ENCODE measurements at regions not wholly inside any gene's neighbourhood (a gene's known extent, or its start where the extent isn't known, plus 50 kb on each side); places are given as distances from the start of the nearest gene placed in this dataset.

GRCh38 chr7:120168066-120168465 is 104.9 kb upstream of the KCND2 start:
- Histone ChIP-seq H3K9me3 (ENCODE audit: control insufficient read depth in 2 of 2, insufficient read depth in 1 of 2, low read depth in 1 of 2, low read length in 1 of 2) (no peaks in the 10 kb centered on the region), H3K27me3 (ENCODE audit: control insufficient read depth in 3 of 3, insufficient read depth in 3 of 3, low read length in 3 of 3) (no peaks in the 10 kb centered on the region), H3K4me1 (ENCODE audit: control insufficient read depth in 3 of 3, insufficient read depth in 2 of 3, low read depth in 1 of 3, low read length in 2 of 3) (no peaks in the 10 kb centered on the region), H3K4me3 (ENCODE audit: low read depth in 1 of 3, low read length in 3 of 3) (no peak overlapping the region), H3K36me3 (ENCODE audit: control insufficient read depth in 3 of 3, insufficient read depth in 2 of 3, low read depth in 1 of 3, low read length in 3 of 3) (no peaks in the 10 kb centered on the region), H3K27ac (ENCODE audit: low read depth in 1 of 3, low read length in 2 of 3) (no peak overlapping the region)
- DNase-seq (no peak), FAIRE-seq (no peak)
- 64 to 74% (median 67%) methylated on average over 4 of the region's 4 CpGs for WGBS, 3 donors

- no peak for DNase-seq
- no peak overlapping the region for H3K27ac ChIP-seq (ENCODE audit: low read depth in 1 of 3, low read length in 2 of 3)
- H3K36me3 ChIP-seq (ENCODE audit: control insufficient read depth in 3 of 3, insufficient read depth in 2 of 3, low read depth in 1 of 3, low read length in 3 of 3), result no peaks in the 10 kb centered on the region
- FAIRE-seq, result no peak
- H3K4me1 ChIP-seq (ENCODE audit: control insufficient read depth in 3 of 3, insufficient read depth in 2 of 3, low read depth in 1 of 3, low read length in 2 of 3), result no peaks in the 10 kb centered on the region
- H3K4me3 ChIP-seq (ENCODE audit: low read depth in 1 of 3, low read length in 3 of 3), result no peak overlapping the region
- 40 to 65% (median 47%) methylated on average over 2 of the region's 2 CpGs for WGBS, 3 donors
- no peaks in the 10 kb centered on the region for H3K27me3 ChIP-seq (ENCODE audit: control insufficient read depth in 3 of 3, insufficient read depth in 3 of 3, low read length in 3 of 3)
- no peaks in the 10 kb centered on the region for H3K9me3 ChIP-seq (ENCODE audit: control insufficient read depth in 2 of 2, insufficient read depth in 1 of 2, low read depth in 1 of 2, low read length in 1 of 2)
Measured at GRCh38 chr7:120169996-120170783, 102.8 kb upstream of the KCND2 start.

GRCh38 chr7:120170834-120171233 is 102.1 kb upstream of the KCND2 start:
- no peak overlapping the region for H3K27ac ChIP-seq (ENCODE audit: low read depth in 1 of 3, low read length in 2 of 3)
- H3K4me3 ChIP-seq (ENCODE audit: low read depth in 1 of 3, low read length in 3 of 3), result no peak overlapping the region
- no peaks in the 10 kb centered on the region for H3K36me3 ChIP-seq (ENCODE audit: control insufficient read depth in 3 of 3, insufficient read depth in 2 of 3, low read depth in 1 of 3, low read length in 3 of 3)
- H3K9me3 ChIP-seq (ENCODE audit: control insufficient read depth in 2 of 2, insufficient read depth in 1 of 2, low read depth in 1 of 2, low read length in 1 of 2), result no peaks in the 10 kb centered on the region
- FAIRE-seq (no peak), DNase-seq (no peak)
- no peaks in the 10 kb centered on the region for H3K27me3 ChIP-seq (ENCODE audit: control insufficient read depth in 3 of 3, insufficient read depth in 3 of 3, low read length in 3 of 3)
- no peaks in the 10 kb centered on the region for H3K4me1 ChIP-seq (ENCODE audit: control insufficient read depth in 3 of 3, insufficient read depth in 2 of 3, low read depth in 1 of 3, low read length in 2 of 3)

- no peaks in the 10 kb centered on the region for H3K9me3 ChIP-seq (ENCODE audit: control insufficient read depth in 2 of 2, insufficient read depth in 1 of 2, low read depth in 1 of 2, low read length in 1 of 2)
- FAIRE-seq, result no peak
- H3K27me3 ChIP-seq (ENCODE audit: control insufficient read depth in 3 of 3, insufficient read depth in 3 of 3, low read length in 3 of 3), result no peaks in the 10 kb centered on the region
- no peak for DNase-seq
- H3K27ac ChIP-seq (ENCODE audit: low read depth in 1 of 3, low read length in 2 of 3), result no peak overlapping the region
- H3K4me3 ChIP-seq (ENCODE audit: low read depth in 1 of 3, low read length in 3 of 3), result no peak overlapping the region
- H3K36me3 ChIP-seq (ENCODE audit: control insufficient read depth in 3 of 3, insufficient read depth in 2 of 3, low read depth in 1 of 3, low read length in 3 of 3), result no peaks in the 10 kb centered on the region
- no peaks in the 10 kb centered on the region for H3K4me1 ChIP-seq (ENCODE audit: control insufficient read depth in 3 of 3, insufficient read depth in 2 of 3, low read depth in 1 of 3, low read length in 2 of 3)
- WGBS, 3 donors, result 32 to 70% (median 43%) methylated on average over 1 of the region's 1 CpG
Measured at GRCh38 chr7:120171406-120171805, 101.6 kb upstream of the KCND2 start.

- H3K27me3 ChIP-seq (ENCODE audit: control insufficient read depth in 3 of 3, insufficient read depth in 3 of 3, low read length in 3 of 3), result no peaks in the 10 kb centered on the region
- no peaks in the 10 kb centered on the region for H3K36me3 ChIP-seq (ENCODE audit: control insufficient read depth in 3 of 3, insufficient read depth in 2 of 3, low read depth in 1 of 3, low read length in 3 of 3)
- 64 to 84% (median 64%) methylated on average over 2 of the region's 2 CpGs for WGBS, 3 donors
- no peak overlapping the region for H3K4me3 ChIP-seq (ENCODE audit: low read depth in 1 of 3, low read length in 3 of 3)
- FAIRE-seq (no peak), DNase-seq (no peak)
- no peaks in the 10 kb centered on the region for H3K4me1 ChIP-seq (ENCODE audit: control insufficient read depth in 3 of 3, insufficient read depth in 2 of 3, low read depth in 1 of 3, low read length in 2 of 3)
- no peaks in the 10 kb centered on the region for H3K9me3 ChIP-seq (ENCODE audit: control insufficient read depth in 2 of 2, insufficient read depth in 1 of 2, low read depth in 1 of 2, low read length in 1 of 2)
- no peak overlapping the region for H3K27ac ChIP-seq (ENCODE audit: low read depth in 1 of 3, low read length in 2 of 3)
Measured at GRCh38 chr7:120180221-120180620, 92.8 kb upstream of the KCND2 start.

- Histone ChIP-seq H3K4me1 (ENCODE audit: control insufficient read depth in 3 of 3, insufficient read depth in 2 of 3, low read depth in 1 of 3, low read length in 2 of 3) (no peaks in the 10 kb centered on the region), H3K27me3 (ENCODE audit: control insufficient read depth in 3 of 3, insufficient read depth in 3 of 3, low read length in 3 of 3) (no peaks in the 10 kb centered on the region), H3K9me3 (ENCODE audit: control insufficient read depth in 2 of 2, insufficient read depth in 1 of 2, low read depth in 1 of 2, low read length in 1 of 2) (no peaks in the 10 kb centered on the region), H3K36me3 (ENCODE audit: control insufficient read depth in 3 of 3, insufficient read depth in 2 of 3, low read depth in 1 of 3, low read length in 3 of 3) (no peaks in the 10 kb centered on the region), H3K27ac (ENCODE audit: low read depth in 1 of 3, low read length in 2 of 3) (no peak overlapping the region), H3K4me3 (ENCODE audit: low read depth in 1 of 3, low read length in 3 of 3) (no peak overlapping the region)
- DNase-seq, result no peak
- no peak for FAIRE-seq
Measured at GRCh38 chr7:120181499-120181898, 91.5 kb upstream of the KCND2 start.

GRCh38 chr7:120184866-120185265 is 88.1 kb upstream of the KCND2 start:
- Histone ChIP-seq H3K36me3 (ENCODE audit: control insufficient read depth in 3 of 3, insufficient read depth in 2 of 3, low read depth in 1 of 3, low read length in 3 of 3) (no peaks in the 10 kb centered on the region), H3K27me3 (ENCODE audit: control insufficient read depth in 3 of 3, insufficient read depth in 3 of 3, low read length in 3 of 3) (no peaks in the 10 kb centered on the region), H3K4me3 (ENCODE audit: low read depth in 1 of 3, low read length in 3 of 3) (no peak overlapping the region), H3K27ac (ENCODE audit: low read depth in 1 of 3, low read length in 2 of 3) (no peak overlapping the region), H3K9me3 (ENCODE audit: control insufficient read depth in 2 of 2, insufficient read depth in 1 of 2, low read depth in 1 of 2, low read length in 1 of 2) (no peaks in the 10 kb centered on the region), H3K4me1 (ENCODE audit: control insufficient read depth in 3 of 3, insufficient read depth in 2 of 3, low read depth in 1 of 3, low read length in 2 of 3) (no peaks in the 10 kb centered on the region)
- 59 to 72% (median 63%) methylated on average over 1 of the region's 1 CpG for WGBS, 3 donors
- FAIRE-seq (no peak), DNase-seq (no peak)

GRCh38 chr7:120185940-120186682 is 86.9 kb upstream of the KCND2 start:
- Histone ChIP-seq H3K36me3 (ENCODE audit: control insufficient read depth in 3 of 3, insufficient read depth in 2 of 3, low read depth in 1 of 3, low read length in 3 of 3) (no peaks in the 10 kb centered on the region), H3K27me3 (ENCODE audit: control insufficient read depth in 3 of 3, insufficient read depth in 3 of 3, low read length in 3 of 3) (no peaks in the 10 kb centered on the region), H3K9me3 (ENCODE audit: control insufficient read depth in 2 of 2, insufficient read depth in 1 of 2, low read depth in 1 of 2, low read length in 1 of 2) (no peaks in the 10 kb centered on the region), H3K4me1 (ENCODE audit: control insufficient read depth in 3 of 3, insufficient read depth in 2 of 3, low read depth in 1 of 3, low read length in 2 of 3) (no peaks in the 10 kb centered on the region), H3K27ac (ENCODE audit: low read depth in 1 of 3, low read length in 2 of 3) (no peak overlapping the region), H3K4me3 (ENCODE audit: low read depth in 1 of 3, low read length in 3 of 3) (no peak overlapping the region)
- DNase-seq (no peak), FAIRE-seq (no peak)
- WGBS, 3 donors, result 52 to 62% (median 57%) methylated on average over 3 of the region's 3 CpGs

All from small intestine (tissue), 7 donors.